Gastrocnemius medialis (tissue), 4 donors: ENCODE measurements at regions not wholly inside any gene's neighbourhood (a gene's known extent, or its start where the extent isn't known, plus 50 kb on each side); places are given as distances from the start of the nearest gene placed in this dataset.

Experiments used
- CTCF ChIP-seq, 5 experiments: fragments of 450-650 bp in 3 of 5; fragments of 200-600 bp in 2 of 5; sonication (generic) in 2 of 5; IDR thresholded peaks in 4 of 5; conservative IDR thresholded peaks in 1 of 5; 1 replicate in 4 of 5; 2 replicates in 1 of 5; pipeline ENCODE4 v1.5.1; 2016 to 2019; ENCODE audit warnings: antibody characterized with exemption in 5 of 5, mild to moderate bottlenecking in 3 of 5, moderate library complexity in 3 of 5
- POLR2A ChIP-seq, 2 donors: fragments of 450-650 bp; IDR thresholded peaks; one replicate each; pipeline ENCODE4 v1.6.1; 2017; ENCODE audit warnings: antibody characterized with exemption in 2 of 2, mild to moderate bottlenecking in 2 of 2, moderate library complexity in 2 of 2

GRCh38 chr6:156016186-156016976 is 560.7 kb upstream of the NOX3 start:
- TF ChIP-seq CTCF (IDR thresholded peaks at IDR 0.05 in 4 of 5, conservative IDR thresholded peaks at IDR 0.05 in 1 of 5) (no peak), POLR2A (IDR thresholded peaks at IDR 0.05) (no peak)
